Smooth muscle cell (in vitro differentiated cells): ENCODE measurements at regions not wholly inside any gene's neighbourhood (a gene's known extent, or its start where the extent isn't known, plus 50 kb on each side); places are given as distances from the start of the nearest gene placed in this dataset.

ENCODE experiments used
- DNase-seq: peaks from one replicate; lab custom pipeline; 2025; ENCODE audit not compliant: unreplicated experiment; lab: John Stamatoyannopoulos, UW
- H2AFZ ChIP-seq: fragments of 200-600 bp; sonication (generic); 2 replicates; pipeline ENCODE4 v1.6.0; 2016; ENCODE audit warnings: antibody characterized with exemption, low read depth, mild to moderate bottlenecking
- H3F3A ChIP-seq: fragments of 200-600 bp; sonication (generic); 2 replicates; pipeline ENCODE4 v1.6.0; 2017; ENCODE audit warnings: antibody characterized with exemption, low read depth
- H3K27ac ChIP-seq: fragments of 200-600 bp; sonication (generic); 2 replicates; pipeline ENCODE4 v1.5.1; 2016; ENCODE audit warnings: low read depth, mild to moderate bottlenecking
- H3K27me3 ChIP-seq: fragments of 200-600 bp; sonication (generic); 2 replicates; pipeline ENCODE4 v1.6.1; 2016; ENCODE audit warnings: low read depth, mild to moderate bottlenecking
- H3K36me3 ChIP-seq: fragments of 200-600 bp; sonication (generic); 2 replicates; pipeline ENCODE4 v1.5.1; 2016; ENCODE audit warnings: low read depth
- H3K4me1 ChIP-seq: fragments of 200-600 bp; sonication (generic); 2 replicates; pipeline ENCODE4 v1.5.1; 2016; ENCODE audit warnings: low read depth
- H3K4me2 ChIP-seq: fragments of 200-600 bp; sonication (generic); 2 replicates; pipeline ENCODE4 v1.6.0; 2016; ENCODE audit warnings: mild to moderate bottlenecking
- H3K4me3 ChIP-seq: fragments of 200-600 bp; sonication (generic); 2 replicates; pipeline ENCODE4 v1.5.1; 2016; ENCODE audit warnings: mild to moderate bottlenecking
- H3K79me2 ChIP-seq: fragments of 200-600 bp; sonication (generic); 2 replicates; pipeline ENCODE4 v1.6.0; 2016; ENCODE audit warnings: low read depth, mild to moderate bottlenecking
- H3K9ac ChIP-seq: fragments of 200-600 bp; sonication (generic); 2 replicates; pipeline ENCODE4 v1.6.0; 2016; ENCODE audit warnings: low read depth
- H3K9me3 ChIP-seq: fragments of 200-600 bp; sonication (generic); replicated peaks from 2 replicates; pipeline ENCODE4 v1.5.1; 2016; ENCODE audit warnings: low read depth
- H4K20me1 ChIP-seq: fragments of 200-600 bp; sonication (generic); 2 replicates; pipeline ENCODE4 v1.6.0; 2016; ENCODE audit warnings: low read depth
- CTCF ChIP-seq: fragments of 200-600 bp; sonication (generic); IDR thresholded peaks from 2 replicates; pipeline ENCODE4 v1.5.1; 2017; ENCODE audit warnings: borderline replicate concordance, mild to moderate bottlenecking, antibody characterized with exemption; ENCODE audit not compliant: insufficient read depth, poor library complexity, severe bottlenecking
- WGBS: methylation state at CpG from one replicate; pipeline ENCODE4 v1.1.7; 2016; ENCODE audit warnings: low lambda C conversion rate; 5-methylcytosine and 5-hydroxymethylcytosine counted together

- H3K36me3 ChIP-seq, result no peaks in the 10 kb centered on the region
- WGBS, result 88% methylated on average over 2 of the region's 2 CpGs
- H3K79me2 ChIP-seq, result no peaks in the 10 kb centered on the region
- H3K9me3 ChIP-seq, result no peaks in the 10 kb centered on the region
- no peak overlapping the region for H3K27ac ChIP-seq
- no peak for DNase-seq
- H3K4me3 ChIP-seq, result no peak overlapping the region
- TF ChIP-seq CTCF, result no peak
- no peak overlapping the region for H3K9ac ChIP-seq
- H3F3A ChIP-seq, result no peaks in the 10 kb centered on the region
- no peaks in the 10 kb centered on the region for H3K27me3 ChIP-seq
- no peaks in the 10 kb centered on the region for H4K20me1 ChIP-seq
- no peak overlapping the region for H2AFZ ChIP-seq
- no peak overlapping the region for H3K4me2 ChIP-seq
- H3K4me1 ChIP-seq, result no peaks in the 10 kb centered on the region
Measured at GRCh38 chr14:46499521-46499920, 152.1 kb downstream of the RPL10L start.

GRCh38 chr14:46496409-46496808 lies 155.2 kb downstream of the RPL10L start:
- no peaks in the 10 kb centered on the region for H3K9me3 ChIP-seq
- H3K36me3 ChIP-seq, result no peaks in the 10 kb centered on the region
- no peaks in the 10 kb centered on the region for H3F3A ChIP-seq
- no peaks in the 10 kb centered on the region for H4K20me1 ChIP-seq
- no peaks in the 10 kb centered on the region for H3K4me1 ChIP-seq
- no peak overlapping the region for H3K4me2 ChIP-seq
- H3K27ac ChIP-seq, result no peak overlapping the region
- no peak for TF ChIP-seq CTCF
- no peak overlapping the region for H3K4me3 ChIP-seq
- no peaks in the 10 kb centered on the region for H3K27me3 ChIP-seq
- H3K9ac ChIP-seq, result no peak overlapping the region
- no peaks in the 10 kb centered on the region for H3K79me2 ChIP-seq
- H2AFZ ChIP-seq, result no peak overlapping the region
- 77% methylated on average over 1 of the region's 1 CpG for WGBS
- DNase-seq, result no peak

GRCh38 chr14:46490238-46490685 lies 161.3 kb downstream of the RPL10L start:
- Histone ChIP-seq H3F3A (no peaks in the 10 kb centered on the region), H3K9ac (no peak overlapping the region), H3K27me3 (no peaks in the 10 kb centered on the region), H3K27ac (no peak overlapping the region), H3K79me2 (no peaks in the 10 kb centered on the region), H2AFZ (no peak overlapping the region), H4K20me1 (no peaks in the 10 kb centered on the region), H3K9me3 (no peaks in the 10 kb centered on the region), H3K4me1 (no peaks in the 10 kb centered on the region), H3K4me3 (no peak overlapping the region), H3K36me3 (no peaks in the 10 kb centered on the region), H3K4me2 (no peak overlapping the region)
- no peak for DNase-seq
- TF ChIP-seq CTCF, result peak; percentile 38
- 73% methylated on average over 1 of the region's 1 CpG for WGBS

GRCh38 chr14:46488374-46488773 lies 163.2 kb downstream of the RPL10L start:
- H3K36me3 ChIP-seq, result no peaks in the 10 kb centered on the region
- no peak for DNase-seq
- TF ChIP-seq CTCF, result no peak
- no peaks in the 10 kb centered on the region for H3F3A ChIP-seq
- H3K4me3 ChIP-seq, result no peak overlapping the region
- H3K79me2 ChIP-seq, result no peaks in the 10 kb centered on the region
- H2AFZ ChIP-seq, result no peak overlapping the region
- no peaks in the 10 kb centered on the region for H3K4me1 ChIP-seq
- WGBS, result 87% methylated on average over 5 of the region's 5 CpGs
- H3K27me3 ChIP-seq, result no peaks in the 10 kb centered on the region
- H3K9ac ChIP-seq, result no peak overlapping the region
- H4K20me1 ChIP-seq, result no peaks in the 10 kb centered on the region
- H3K4me2 ChIP-seq, result no peak overlapping the region
- H3K9me3 ChIP-seq, result no peaks in the 10 kb centered on the region
- H3K27ac ChIP-seq, result no peak overlapping the region
